ENCODE measurements at regions not wholly inside any gene's neighbourhood (a gene's known extent, or its start where the extent isn't known, plus 50 kb on each side); places are given as distances from the start of the nearest gene placed in this dataset.

DNA sequence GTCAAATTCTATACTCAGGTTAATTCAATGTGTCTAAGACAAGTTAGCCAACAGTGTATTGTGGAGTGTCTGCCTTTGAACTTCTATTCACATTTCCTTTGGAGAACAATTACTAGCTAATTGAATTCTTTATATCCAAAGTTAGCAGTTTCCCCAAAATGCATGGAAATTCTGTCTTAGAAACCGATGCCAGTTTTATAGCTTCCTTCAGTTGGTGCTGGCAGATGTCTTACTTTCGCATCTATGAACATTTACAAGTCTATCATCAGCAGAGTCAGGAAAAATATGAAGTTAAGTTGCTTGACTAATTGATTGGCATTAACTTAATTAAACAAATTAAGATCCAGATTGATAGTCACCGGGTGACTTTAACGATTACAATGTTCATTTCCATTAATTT, 527.6 kb upstream of the CDH18 start (continued):
- TF ChIP-seq ZNF850 (CRISPR knock-in tag; conservative IDR thresholded peaks at IDR 0.05), result no peak
- TF ChIP-seq CBX5 (CRISPR knock-in tag; IDR thresholded peaks at IDR 0.05; ENCODE audit: borderline replicate concordance), result no peak
- no peak for TF ChIP-seq IKZF1 (IDR thresholded peaks at IDR 0.05)
- TF ChIP-seq IRX3 (CRISPR knock-in tag; IDR thresholded peaks at IDR 0.05; ENCODE audit: borderline replicate concordance, low read depth), result no peak
- TF ChIP-seq ZFX (CRISPR knock-in tag; IDR thresholded peaks at IDR 0.05; ENCODE audit: low read depth), result no peak

- WGBS (ENCODE audit: low lambda C conversion rate), result 13% methylated on average over 4 of the region's 4 CpGs
- no peaks in the 10 kb centered on the region for H3K79me2 ChIP-seq (ENCODE audit: insufficient read depth, low read length)
- BruUV-seq (replicated peaks), result no TSS peak
- TF ChIP-seq GATAD1 (CRISPR knock-in tag; IDR thresholded peaks at IDR 0.05), result no peak
- no peak for TF ChIP-seq ZFP82 (CRISPR knock-in tag; IDR thresholded peaks at IDR 0.05; ENCODE audit: borderline replicate concordance)
- no peak for TF ChIP-seq ZSCAN21 (CRISPR knock-in tag; IDR thresholded peaks at IDR 0.05; ENCODE audit: borderline replicate concordance)
- TF ChIP-seq, protein P1, sequence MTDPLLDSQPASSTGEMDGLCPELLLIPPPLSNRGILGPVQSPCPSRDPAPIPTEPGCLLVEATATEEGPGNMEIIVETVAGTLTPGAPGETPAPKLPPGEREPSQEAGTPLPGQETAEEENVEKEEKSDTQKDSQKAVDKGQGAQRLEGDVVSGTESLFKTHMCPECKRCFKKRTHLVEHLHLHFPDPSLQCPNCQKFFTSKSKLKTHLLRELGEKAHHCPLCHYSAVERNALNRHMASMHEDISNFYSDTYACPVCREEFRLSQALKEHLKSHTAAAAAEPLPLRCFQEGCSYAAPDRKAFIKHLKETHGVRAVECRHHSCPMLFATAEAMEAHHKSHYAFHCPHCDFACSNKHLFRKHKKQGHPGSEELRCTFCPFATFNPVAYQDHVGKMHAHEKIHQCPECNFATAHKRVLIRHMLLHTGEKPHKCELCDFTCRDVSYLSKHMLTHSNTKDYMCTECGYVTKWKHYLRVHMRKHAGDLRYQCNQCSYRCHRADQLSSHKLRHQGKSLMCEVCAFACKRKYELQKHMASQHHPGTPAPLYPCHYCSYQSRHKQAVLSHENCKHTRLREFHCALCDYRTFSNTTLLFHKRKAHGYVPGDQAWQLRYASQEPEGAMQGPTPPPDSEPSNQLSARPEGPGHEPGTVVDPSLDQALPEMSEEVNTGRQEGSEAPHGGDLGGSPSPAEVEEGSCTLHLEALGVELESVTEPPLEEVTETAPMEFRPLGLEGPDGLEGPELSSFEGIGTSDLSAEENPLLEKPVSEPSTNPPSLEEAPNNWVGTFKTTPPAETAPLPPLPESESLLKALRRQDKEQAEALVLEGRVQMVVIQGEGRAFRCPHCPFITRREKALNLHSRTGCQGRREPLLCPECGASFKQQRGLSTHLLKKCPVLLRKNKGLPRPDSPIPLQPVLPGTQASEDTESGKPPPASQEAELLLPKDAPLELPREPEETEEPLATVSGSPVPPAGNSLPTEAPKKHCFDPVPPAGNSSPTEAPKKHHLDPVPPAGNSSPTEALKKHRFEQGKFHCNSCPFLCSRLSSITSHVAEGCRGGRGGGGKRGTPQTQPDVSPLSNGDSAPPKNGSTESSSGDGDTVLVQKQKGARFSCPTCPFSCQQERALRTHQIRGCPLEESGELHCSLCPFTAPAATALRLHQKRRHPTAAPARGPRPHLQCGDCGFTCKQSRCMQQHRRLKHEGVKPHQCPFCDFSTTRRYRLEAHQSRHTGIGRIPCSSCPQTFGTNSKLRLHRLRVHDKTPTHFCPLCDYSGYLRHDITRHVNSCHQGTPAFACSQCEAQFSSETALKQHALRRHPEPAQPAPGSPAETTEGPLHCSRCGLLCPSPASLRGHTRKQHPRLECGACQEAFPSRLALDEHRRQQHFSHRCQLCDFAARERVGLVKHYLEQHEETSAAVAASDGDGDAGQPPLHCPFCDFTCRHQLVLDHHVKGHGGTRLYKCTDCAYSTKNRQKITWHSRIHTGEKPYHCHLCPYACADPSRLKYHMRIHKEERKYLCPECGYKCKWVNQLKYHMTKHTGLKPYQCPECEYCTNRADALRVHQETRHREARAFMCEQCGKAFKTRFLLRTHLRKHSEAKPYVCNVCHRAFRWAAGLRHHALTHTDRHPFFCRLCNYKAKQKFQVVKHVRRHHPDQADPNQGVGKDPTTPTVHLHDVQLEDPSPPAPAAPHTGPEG (CRISPR knock-in tag; IDR thresholded peaks at IDR 0.05), result no peak
- TF ChIP-seq ZNF136 (CRISPR knock-in tag; IDR thresholded peaks at IDR 0.05; ENCODE audit: low read depth), result no peak
- no peaks in the 10 kb centered on the region for H3K27me3 ChIP-seq (ENCODE audit: control insufficient read depth in 1 of 2, insufficient read depth in 2 of 2, low read length in 2 of 2)
- CTCF ChIA-PET (ENCODE audit: low intra/inter-chr PET ratio, low total read pairs), result no interaction called here
- FAIRE-seq, result no peak
- no peak overlapping the region for H3K4me2 ChIP-seq (ENCODE audit: low read depth, low read length)
- no peak for ATAC-seq
- no peaks in the 10 kb centered on the region for H4K20me1 ChIP-seq (ENCODE audit: insufficient read depth, low read length)
- H3K36me3 ChIP-seq (replicated peaks in 1 of 2; ENCODE audit: control insufficient read depth in 1 of 2, insufficient read depth in 2 of 2, low read length in 2 of 2), result no peaks in the 10 kb centered on the region
- H3K4me1 ChIP-seq (ENCODE audit: insufficient read depth, low read length), result no peaks in the 10 kb centered on the region
- no peak for DNase-seq (ENCODE audit: low spot score)
- POLR2A ChIA-PET, result no interaction called here
- in situ Hi-C loops (cut with HindIII; ENCODE audit: extremely low pct_ligation_motif_present, low pct_unique_long_range_greater_than_20kb) (no loop called here), intact Hi-C loops (cut with micrococcal nuclease; ENCODE audit: unreplicated experiment) (no loop called here)
- H3K9me3 ChIP-seq (ENCODE audit: low read length), result no peaks in the 10 kb centered on the region
- no peak overlapping the region for H3K27ac ChIP-seq (ENCODE audit: extremely low read length, insufficient read depth, low read length)
- H3K9ac ChIP-seq (ENCODE audit: insufficient read depth, low read depth, low read length), result no peak overlapping the region
- no peak overlapping the region for H3K4me3 ChIP-seq (replicated peaks in 1 of 3; ENCODE audit: insufficient read depth in 1 of 3, low read depth in 2 of 3, low read length in 3 of 3)
- no peak overlapping the region for H2AFZ ChIP-seq (ENCODE audit: low read length)
These were observed 526.1 kb upstream of the CDH18 start for GRCh38 chr5:20514145-20514544.
